Neutrophil (primary cell): ENCODE measurements at regions not wholly inside any gene's neighbourhood (a gene's known extent, or its start where the extent isn't known, plus 50 kb on each side); places are given as distances from the start of the nearest gene placed in this dataset.

Experiments used
- H3K27ac ChIP-seq: fragments of 200-600 bp; sonication (generic); 2 replicates; pipeline ENCODE4 v1.5.1; 2016; ENCODE audit warnings: mild to moderate bottlenecking, moderate library complexity
- H3K27me3 ChIP-seq: fragments of 200-600 bp; sonication (generic); 2 replicates; pipeline ENCODE4 v1.6.0; 2016; ENCODE audit warnings: mild to moderate bottlenecking
- H3K36me3 ChIP-seq: fragments of 200-600 bp; sonication (generic); 2 replicates; pipeline ENCODE4 v1.5.1; 2017
- H3K4me1 ChIP-seq, 2 experiments: fragments of 200-600 bp in 1 of 2; sonication (generic) in 1 of 2; 1 replicate in 1 of 2; 2 replicates in 1 of 2; pipeline versions ENCODE4 v1.5.1 to v1.6.1; 2013 to 2016; ENCODE audit warnings: low read depth in 1 of 2, low read length in 1 of 2, mild to moderate bottlenecking in 1 of 2, moderate library complexity in 1 of 2; ENCODE audit not compliant: control insufficient read depth in 1 of 2, insufficient read depth in 1 of 2
- H3K4me3 ChIP-seq, 2 experiments: fragments of 200-600 bp in 1 of 2; sonication (generic) in 1 of 2; 1 replicate in 1 of 2; 2 replicates in 1 of 2; pipeline ENCODE4 v1.5.1; 2013 to 2016; ENCODE audit warnings: low read depth in 1 of 2, low read length in 1 of 2, mild to moderate bottlenecking in 1 of 2, moderate library complexity in 1 of 2
- H3K9me3 ChIP-seq: fragments of 200-600 bp; sonication (generic); 2 replicates; pipeline ENCODE4 v1.5.1; 2016
- TF ChIP-seq, protein P1 (sequence below): fragments of 200-600 bp; sonication (generic); IDR thresholded peaks from 2 replicates; pipeline ENCODE4 v1.5.1; 2016; ENCODE audit warnings: antibody characterized with exemption

DNA sequence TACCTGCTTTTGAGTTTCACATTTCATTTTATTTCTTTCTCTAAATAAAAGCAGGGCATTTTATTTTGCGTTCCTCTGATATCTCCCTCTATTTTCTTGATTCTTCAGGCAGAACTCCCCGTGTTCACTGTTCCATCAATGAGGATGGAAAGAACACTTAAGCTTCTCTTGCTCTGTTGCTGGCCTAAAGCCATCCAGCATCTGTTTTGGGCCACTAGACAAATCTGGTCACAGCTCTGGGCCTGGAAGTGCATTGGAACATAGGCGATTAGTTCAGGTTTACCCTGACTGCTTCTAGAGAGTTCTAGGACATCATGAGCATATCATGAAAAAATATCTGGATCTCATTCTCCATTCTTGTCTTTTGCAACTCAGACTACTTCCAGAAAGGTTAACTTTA lies 611.2 kb downstream of the UTRN start:
- Histone ChIP-seq H3K9me3 (no peaks in the 10 kb centered on the region), H3K27ac (no peak overlapping the region)

DNA sequence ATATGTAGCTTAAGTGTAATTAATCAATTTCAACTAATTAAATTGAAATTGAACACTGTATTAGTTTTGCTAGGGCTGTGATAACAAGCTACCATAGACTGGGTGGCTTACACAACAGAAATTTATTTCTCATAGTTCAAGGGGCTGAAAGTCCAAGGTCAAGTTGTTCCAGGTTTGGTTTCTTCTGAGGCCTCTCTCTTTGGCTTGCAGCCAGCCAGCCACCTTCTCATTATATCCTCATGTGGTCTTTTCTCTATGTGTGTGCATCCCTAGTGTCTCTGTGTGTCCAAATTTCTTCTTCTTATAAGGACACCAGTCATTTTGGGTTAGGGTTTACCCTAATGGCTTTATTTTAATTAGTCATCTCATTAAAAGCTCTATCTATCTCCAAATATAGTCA lies 611.7 kb downstream of the UTRN start:
- no peaks in the 10 kb centered on the region for H3K9me3 ChIP-seq
- TF ChIP-seq, protein P1, sequence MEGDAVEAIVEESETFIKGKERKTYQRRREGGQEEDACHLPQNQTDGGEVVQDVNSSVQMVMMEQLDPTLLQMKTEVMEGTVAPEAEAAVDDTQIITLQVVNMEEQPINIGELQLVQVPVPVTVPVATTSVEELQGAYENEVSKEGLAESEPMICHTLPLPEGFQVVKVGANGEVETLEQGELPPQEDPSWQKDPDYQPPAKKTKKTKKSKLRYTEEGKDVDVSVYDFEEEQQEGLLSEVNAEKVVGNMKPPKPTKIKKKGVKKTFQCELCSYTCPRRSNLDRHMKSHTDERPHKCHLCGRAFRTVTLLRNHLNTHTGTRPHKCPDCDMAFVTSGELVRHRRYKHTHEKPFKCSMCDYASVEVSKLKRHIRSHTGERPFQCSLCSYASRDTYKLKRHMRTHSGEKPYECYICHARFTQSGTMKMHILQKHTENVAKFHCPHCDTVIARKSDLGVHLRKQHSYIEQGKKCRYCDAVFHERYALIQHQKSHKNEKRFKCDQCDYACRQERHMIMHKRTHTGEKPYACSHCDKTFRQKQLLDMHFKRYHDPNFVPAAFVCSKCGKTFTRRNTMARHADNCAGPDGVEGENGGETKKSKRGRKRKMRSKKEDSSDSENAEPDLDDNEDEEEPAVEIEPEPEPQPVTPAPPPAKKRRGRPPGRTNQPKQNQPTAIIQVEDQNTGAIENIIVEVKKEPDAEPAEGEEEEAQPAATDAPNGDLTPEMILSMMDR: no peak
- no peak overlapping the region for H3K27ac ChIP-seq
- no peaks in the 10 kb centered on the region for H3K36me3 ChIP-seq
- H3K27me3 ChIP-seq: no peaks in the 10 kb centered on the region
- peaks cover 0 to 11% of the 10 kb centered on the region in 2 experiments for H3K4me1 ChIP-seq
- H3K4me3 ChIP-seq: no peak overlapping the region

More for the DNA sequence above, 611.2 kb downstream of the UTRN start:
- no peak overlapping the region for H3K4me3 ChIP-seq
- H3K36me3 ChIP-seq: no peaks in the 10 kb centered on the region
- H3K27me3 ChIP-seq: no peaks in the 10 kb centered on the region
- peaks cover 0 to 11% of the 10 kb centered on the region in 2 experiments for H3K4me1 ChIP-seq
- TF ChIP-seq, protein P1: no peak

DNA sequence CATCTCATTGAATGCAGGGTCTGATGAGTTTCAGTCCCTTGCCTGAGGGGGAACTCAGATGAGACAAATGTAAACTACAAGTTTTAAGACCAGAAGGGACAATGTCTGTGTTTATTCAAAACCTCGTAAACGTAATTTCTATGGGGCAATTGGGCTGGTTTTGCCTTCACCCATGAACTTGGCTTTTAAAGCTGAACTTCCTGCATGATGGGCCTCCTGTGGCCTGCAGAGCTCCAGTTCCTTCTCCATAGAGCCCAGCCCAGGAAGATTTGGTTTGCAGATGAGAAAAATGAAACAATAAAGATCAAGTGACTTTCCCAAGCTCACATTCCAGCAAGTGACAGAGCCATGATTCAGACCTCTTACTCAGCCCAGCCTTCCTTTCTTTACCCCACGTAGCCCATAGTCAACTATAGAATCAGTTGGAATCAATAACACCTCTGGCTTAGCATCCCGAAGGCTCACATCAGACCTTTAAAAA lies 612.3 kb downstream of the UTRN start:
- no peak overlapping the region for H3K4me3 ChIP-seq
- no peaks in the 10 kb centered on the region for H3K9me3 ChIP-seq
- TF ChIP-seq, protein P1: no peak
- H3K4me1 ChIP-seq: peaks cover 0 to 11% of the 10 kb centered on the region in 2 experiments
- no peaks in the 10 kb centered on the region for H3K27me3 ChIP-seq
- H3K36me3 ChIP-seq: no peaks in the 10 kb centered on the region
- H3K27ac ChIP-seq: no peak overlapping the region

DNA sequence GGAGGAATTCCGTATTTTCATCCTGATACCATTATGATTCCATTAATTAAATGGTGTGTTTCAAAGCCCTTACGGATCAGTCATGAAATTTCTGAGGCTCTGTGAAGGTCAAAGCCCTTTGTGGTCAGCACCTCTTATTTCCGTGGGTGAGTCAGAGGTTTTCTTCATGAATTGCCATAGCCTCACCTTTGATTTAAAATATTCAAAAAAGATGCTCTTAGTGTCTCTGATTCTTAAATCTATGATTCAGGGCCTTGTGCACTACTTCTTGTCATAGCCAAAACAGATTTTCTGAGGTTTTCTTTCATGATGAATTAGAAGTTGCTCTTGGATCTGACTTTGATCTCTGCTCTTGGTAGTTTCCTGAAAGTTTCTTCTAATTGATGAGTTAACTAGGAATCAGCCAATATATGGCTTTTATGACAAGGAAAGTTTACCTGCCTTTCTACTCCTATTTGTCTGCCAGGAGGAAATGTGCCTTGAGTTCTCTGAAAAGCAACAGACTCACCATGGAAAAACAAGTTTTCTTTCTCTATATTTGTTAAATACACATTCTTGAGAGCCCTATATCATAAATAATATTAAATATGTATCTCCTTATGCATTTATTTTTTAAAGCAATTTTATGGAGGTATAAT lies 613.0 kb downstream of the UTRN start:
- Histone ChIP-seq H3K27ac (no peak overlapping the region), H3K4me1 (peaks cover 0 to 11% of the 10 kb centered on the region in 2 experiments), H3K36me3 (no peaks in the 10 kb centered on the region), H3K9me3 (no peaks in the 10 kb centered on the region), H3K4me3 (no peak overlapping the region), H3K27me3 (no peaks in the 10 kb centered on the region)
- TF ChIP-seq, protein P1: no peak

DNA sequence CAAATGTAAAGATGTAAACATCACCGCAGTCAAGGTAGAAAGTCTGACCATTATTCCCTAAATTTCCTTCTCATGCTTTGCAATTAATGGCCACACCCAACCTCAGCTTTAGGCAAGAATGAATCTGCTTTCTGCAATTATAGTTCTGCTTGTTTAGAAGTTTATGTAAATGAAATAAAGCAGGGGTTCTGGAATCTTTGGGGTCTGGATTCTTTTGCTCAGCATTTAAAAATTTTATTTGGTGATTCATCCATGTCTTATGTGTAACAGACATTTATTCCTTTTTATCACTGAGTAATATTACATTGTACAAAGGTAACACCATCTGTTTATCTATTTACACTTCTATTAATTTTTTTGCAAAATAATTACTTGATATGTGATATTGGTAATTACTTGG lies 613.6 kb downstream of the UTRN start:
- peaks cover 0 to 11% of the 10 kb centered on the region in 2 experiments for H3K4me1 ChIP-seq
- H3K9me3 ChIP-seq: no peaks in the 10 kb centered on the region
- TF ChIP-seq, protein P1: no peak
- no peaks in the 10 kb centered on the region for H3K27me3 ChIP-seq
- H3K36me3 ChIP-seq: no peaks in the 10 kb centered on the region
- no peak overlapping the region for H3K27ac ChIP-seq
- H3K4me3 ChIP-seq: no peak overlapping the region
